ENCODE measurements at regions not wholly inside any gene's neighbourhood (a gene's known extent, or its start where the extent isn't known, plus 50 kb on each side); places are given as distances from the start of the nearest gene placed in this dataset.

DNA sequence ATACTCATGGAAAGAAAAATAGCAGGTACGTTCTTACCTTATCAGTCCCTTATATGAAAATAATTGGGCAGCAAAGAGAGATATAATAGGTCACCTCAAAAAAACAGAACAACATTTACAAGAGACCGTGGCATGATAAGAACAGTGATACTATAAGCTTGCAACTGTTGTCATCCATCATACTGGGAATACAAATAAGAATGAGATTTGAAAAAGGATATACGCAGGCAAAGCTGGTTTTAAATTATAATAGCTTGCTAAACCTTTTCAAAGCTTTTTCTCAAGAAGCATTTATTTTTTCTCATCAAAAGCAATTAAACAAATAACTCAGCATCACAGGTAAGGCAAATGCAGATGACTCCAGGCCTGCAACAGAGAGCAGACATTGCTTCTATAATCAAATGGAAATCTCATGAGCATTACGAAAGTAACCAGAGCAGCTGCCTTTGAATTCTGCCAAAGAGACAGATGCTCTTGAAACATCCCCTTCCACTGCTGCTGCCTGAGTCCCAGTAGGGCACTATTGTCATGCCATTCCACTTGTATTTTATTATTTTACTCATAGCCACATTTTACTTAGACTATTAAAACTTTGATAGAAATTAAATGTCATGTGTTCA, 620.6 kb upstream of the GNPDA2 start (continued):
- TF ChIP-seq, protein P1, sequence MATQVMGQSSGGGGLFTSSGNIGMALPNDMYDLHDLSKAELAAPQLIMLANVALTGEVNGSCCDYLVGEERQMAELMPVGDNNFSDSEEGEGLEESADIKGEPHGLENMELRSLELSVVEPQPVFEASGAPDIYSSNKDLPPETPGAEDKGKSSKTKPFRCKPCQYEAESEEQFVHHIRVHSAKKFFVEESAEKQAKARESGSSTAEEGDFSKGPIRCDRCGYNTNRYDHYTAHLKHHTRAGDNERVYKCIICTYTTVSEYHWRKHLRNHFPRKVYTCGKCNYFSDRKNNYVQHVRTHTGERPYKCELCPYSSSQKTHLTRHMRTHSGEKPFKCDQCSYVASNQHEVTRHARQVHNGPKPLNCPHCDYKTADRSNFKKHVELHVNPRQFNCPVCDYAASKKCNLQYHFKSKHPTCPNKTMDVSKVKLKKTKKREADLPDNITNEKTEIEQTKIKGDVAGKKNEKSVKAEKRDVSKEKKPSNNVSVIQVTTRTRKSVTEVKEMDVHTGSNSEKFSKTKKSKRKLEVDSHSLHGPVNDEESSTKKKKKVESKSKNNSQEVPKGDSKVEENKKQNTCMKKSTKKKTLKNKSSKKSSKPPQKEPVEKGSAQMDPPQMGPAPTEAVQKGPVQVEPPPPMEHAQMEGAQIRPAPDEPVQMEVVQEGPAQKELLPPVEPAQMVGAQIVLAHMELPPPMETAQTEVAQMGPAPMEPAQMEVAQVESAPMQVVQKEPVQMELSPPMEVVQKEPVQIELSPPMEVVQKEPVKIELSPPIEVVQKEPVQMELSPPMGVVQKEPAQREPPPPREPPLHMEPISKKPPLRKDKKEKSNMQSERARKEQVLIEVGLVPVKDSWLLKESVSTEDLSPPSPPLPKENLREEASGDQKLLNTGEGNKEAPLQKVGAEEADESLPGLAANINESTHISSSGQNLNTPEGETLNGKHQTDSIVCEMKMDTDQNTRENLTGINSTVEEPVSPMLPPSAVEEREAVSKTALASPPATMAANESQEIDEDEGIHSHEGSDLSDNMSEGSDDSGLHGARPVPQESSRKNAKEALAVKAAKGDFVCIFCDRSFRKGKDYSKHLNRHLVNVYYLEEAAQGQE (IDR thresholded peaks at IDR 0.05) = no peak
- TF ChIP-seq YY1 (IDR thresholded peaks at IDR 0.05) (no peak), RAD21 (IDR thresholded peaks at IDR 0.05) (no peak), SP1 (IDR thresholded peaks at IDR 0.05) (no peak), JUND (IDR thresholded peaks at IDR 0.05) (no peak), NR2F2 (IDR thresholded peaks at IDR 0.05) (no peak), FOXA1 (IDR thresholded peaks at IDR 0.05) (no peak), TAF1 (conservative IDR thresholded peaks at IDR 0.05) (no peak)
- TF ChIP-seq, protein P2, sequence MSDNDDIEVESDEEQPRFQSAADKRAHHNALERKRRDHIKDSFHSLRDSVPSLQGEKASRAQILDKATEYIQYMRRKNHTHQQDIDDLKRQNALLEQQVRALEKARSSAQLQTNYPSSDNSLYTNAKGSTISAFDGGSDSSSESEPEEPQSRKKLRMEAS (IDR thresholded peaks at IDR 0.05) = no peak
- TF ChIP-seq, protein P3, sequence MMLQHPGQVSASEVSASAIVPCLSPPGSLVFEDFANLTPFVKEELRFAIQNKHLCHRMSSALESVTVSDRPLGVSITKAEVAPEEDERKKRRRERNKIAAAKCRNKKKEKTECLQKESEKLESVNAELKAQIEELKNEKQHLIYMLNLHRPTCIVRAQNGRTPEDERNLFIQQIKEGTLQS (IDR thresholded peaks at IDR 0.05) = no peak

DNA sequence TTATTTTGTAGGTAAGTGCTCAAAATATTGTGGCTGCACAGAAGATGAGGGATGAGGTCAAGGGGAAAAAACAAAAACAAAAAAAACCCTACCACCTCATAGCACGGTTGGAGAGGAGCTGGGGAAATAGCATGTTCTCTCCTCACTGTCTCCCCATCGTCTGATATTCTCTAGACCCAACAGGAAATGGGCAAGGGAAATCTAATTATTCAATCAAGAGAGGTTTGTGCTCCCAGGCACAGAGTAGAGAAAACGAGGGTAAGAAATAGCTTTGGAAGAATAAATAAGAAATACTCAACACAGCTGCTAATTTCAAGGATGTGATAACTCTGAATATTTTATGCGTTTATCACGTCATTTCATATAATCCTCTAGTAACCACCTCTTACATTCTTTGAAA, 619.2 kb upstream of the GNPDA2 start:
- H3K4me1 ChIP-seq (ENCODE audit: control insufficient read depth in 4 of 4, insufficient read depth in 4 of 4, low read length in 3 of 4) = no peaks in the 10 kb centered on the region
- no peak for DNase-seq (ENCODE audit: low spot score)
- H3K9me3 ChIP-seq (ENCODE audit: control insufficient read depth in 4 of 4, low read length in 3 of 4) = no peaks in the 10 kb centered on the region
- no peak overlapping the region for H3K9ac ChIP-seq (ENCODE audit: low read depth in 1 of 2, low read length in 2 of 2)
- no peaks in the 10 kb centered on the region for H3K36me3 ChIP-seq (ENCODE audit: control insufficient read depth in 4 of 4, insufficient read depth in 3 of 4, low read depth in 1 of 4, low read length in 3 of 4)
- no peak overlapping the region for H3K27ac ChIP-seq (ENCODE audit: low read depth in 1 of 2, low read length in 2 of 2)
- TF ChIP-seq FOXA1 (IDR thresholded peaks at IDR 0.05) = no peak
- TF ChIP-seq TAF1 (conservative IDR thresholded peaks at IDR 0.05) = no peak
- no peak for TF ChIP-seq FOXA2 (IDR thresholded peaks at IDR 0.05)
- TF ChIP-seq NR2F2 (IDR thresholded peaks at IDR 0.05) = no peak
- TF ChIP-seq, protein P3 (IDR thresholded peaks at IDR 0.05) = no peak
- TF ChIP-seq YY1 (IDR thresholded peaks at IDR 0.05) = no peak
- TF ChIP-seq RXRA (IDR thresholded peaks at IDR 0.05) = no peak
- TF ChIP-seq, protein P2 (IDR thresholded peaks at IDR 0.05) = no peak
- TF ChIP-seq JUND (IDR thresholded peaks at IDR 0.05) = no peak
- TF ChIP-seq HNF4G (IDR thresholded peaks at IDR 0.05) = no peak
- no peak for TF ChIP-seq RAD21 (IDR thresholded peaks at IDR 0.05)
- TF ChIP-seq, protein P4, sequence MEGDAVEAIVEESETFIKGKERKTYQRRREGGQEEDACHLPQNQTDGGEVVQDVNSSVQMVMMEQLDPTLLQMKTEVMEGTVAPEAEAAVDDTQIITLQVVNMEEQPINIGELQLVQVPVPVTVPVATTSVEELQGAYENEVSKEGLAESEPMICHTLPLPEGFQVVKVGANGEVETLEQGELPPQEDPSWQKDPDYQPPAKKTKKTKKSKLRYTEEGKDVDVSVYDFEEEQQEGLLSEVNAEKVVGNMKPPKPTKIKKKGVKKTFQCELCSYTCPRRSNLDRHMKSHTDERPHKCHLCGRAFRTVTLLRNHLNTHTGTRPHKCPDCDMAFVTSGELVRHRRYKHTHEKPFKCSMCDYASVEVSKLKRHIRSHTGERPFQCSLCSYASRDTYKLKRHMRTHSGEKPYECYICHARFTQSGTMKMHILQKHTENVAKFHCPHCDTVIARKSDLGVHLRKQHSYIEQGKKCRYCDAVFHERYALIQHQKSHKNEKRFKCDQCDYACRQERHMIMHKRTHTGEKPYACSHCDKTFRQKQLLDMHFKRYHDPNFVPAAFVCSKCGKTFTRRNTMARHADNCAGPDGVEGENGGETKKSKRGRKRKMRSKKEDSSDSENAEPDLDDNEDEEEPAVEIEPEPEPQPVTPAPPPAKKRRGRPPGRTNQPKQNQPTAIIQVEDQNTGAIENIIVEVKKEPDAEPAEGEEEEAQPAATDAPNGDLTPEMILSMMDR (IDR thresholded peaks at IDR 0.05; ENCODE audit: low read depth, low read length, missing input control) = no peak
- TF ChIP-seq HNF4A (conservative IDR thresholded peaks at IDR 0.05) = no peak
- TF ChIP-seq SP1 (IDR thresholded peaks at IDR 0.05) = no peak
- no peak overlapping the region for H3K4me3 ChIP-seq (ENCODE audit: low read depth in 1 of 3, low read length in 3 of 3)
- peaks cover 0 to 2% (median 0%) of the 10 kb centered on the region in 4 donors for H3K27me3 ChIP-seq (ENCODE audit: control insufficient read depth in 4 of 4, insufficient read depth in 4 of 4, low read length in 3 of 4)
- WGBS = 57% methylated on average over 5 of the region's 5 CpGs

Data from liver (tissue), 8 donors.